ENCODE measurements at regions not wholly inside any gene's neighbourhood (a gene's known extent, or its start where the extent isn't known, plus 50 kb on each side); places are given as distances from the start of the nearest gene placed in this dataset.
"Not testable (repeated sequence)": the region's sequence is repeated elsewhere in the genome, so short reads cannot be mapped to it uniquely, and the experiment has no call there.

GRCh38 chr11:29616611-29617010, 400.2 kb downstream of the KCNA4 start:
- DNase-seq = no peak

GRCh38 chr11:29612423-29612822, 404.4 kb downstream of the KCNA4 start:
- DNase-seq = no peak

DNA sequence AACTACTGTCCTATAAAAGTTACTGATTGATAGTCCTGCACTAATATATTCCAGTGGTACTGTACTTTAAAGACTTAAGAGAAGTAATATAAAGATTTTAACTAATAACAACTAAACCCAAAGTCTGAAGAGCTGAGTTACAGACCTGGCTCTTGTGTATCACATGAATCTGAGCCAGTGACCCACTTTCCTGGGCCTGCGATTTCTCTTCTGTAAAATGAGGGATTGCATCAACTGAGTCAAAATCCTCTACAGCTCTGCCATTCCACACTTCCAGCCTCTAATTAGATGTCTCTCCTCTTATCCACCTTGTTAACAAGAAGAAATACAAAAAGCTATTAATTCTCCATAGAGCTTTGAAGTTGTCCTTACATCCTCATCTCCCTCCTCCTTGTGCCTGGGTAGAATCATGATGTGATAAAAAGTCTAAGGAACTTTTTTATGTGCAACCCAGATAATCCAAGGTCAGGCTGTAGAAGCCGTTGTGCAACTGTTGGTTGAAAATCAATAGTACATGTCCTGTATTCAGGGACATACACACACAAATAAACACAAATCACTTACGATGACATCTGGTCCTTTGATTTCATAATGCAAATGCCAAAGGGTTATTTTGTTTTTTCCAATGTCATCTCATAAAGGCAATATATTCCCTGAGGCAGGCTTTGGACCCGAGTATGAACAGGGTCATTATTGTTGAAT, 410.3 kb downstream of the KCNA4 start:
- DNase-seq = no peak

DNA sequence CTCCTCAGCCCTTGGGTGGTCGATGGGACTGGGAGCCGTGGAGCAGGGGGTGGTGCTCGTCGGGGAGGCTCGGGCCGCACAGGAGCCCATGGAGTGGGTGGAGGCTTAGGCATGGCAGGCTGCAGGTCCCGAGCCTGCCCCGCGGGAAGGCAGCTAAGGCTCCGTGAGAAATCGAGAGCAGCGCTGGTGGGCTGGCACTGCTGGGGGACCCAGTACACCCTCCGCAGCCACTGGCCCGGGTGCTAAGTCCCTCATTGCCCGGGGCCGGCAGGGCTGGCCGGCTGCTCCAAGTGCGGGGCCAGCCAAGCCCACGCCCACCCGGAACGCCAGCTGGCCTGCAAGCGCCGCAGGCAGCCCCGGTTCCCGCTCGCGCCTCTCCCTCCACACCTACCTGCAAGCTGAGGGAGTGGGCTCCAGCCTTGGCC, 416.7 kb downstream of the KCNA4 start:
- not testable (repeated sequence) for DNase-seq

- no peak for DNase-seq
Observed at GRCh38 chr11:29584342-29584741, 432.5 kb downstream of the KCNA4 start.

- no peak for DNase-seq
Observed at GRCh38 chr11:29578806-29579205, 438.0 kb downstream of the KCNA4 start.

GRCh38 chr11:29564486-29564885, 452.3 kb downstream of the KCNA4 start:
- no peak for DNase-seq

- no peak for DNase-seq
Observed at GRCh38 chr11:29562183-29562582, 454.6 kb downstream of the KCNA4 start.

DNA sequence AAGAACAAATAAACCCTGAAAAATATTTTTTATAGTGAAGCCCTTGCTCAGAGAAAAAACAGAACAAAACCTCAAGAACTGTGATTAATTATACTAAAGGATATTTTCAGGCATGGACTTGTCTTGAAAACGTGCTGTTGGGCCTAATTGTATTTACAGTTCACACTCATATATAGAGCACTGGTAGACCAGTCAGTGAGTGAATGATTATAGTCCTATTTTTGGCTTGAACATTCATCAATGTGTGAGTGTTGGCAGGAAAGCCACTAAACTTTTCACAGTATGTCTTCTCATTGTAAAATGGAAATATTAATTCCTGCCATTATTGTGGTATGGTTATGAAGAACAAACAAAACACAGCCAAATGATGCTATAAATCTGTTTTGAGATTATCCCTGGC, 462.8 kb downstream of the KCNA4 start:
- DNase-seq = no peak

GRCh38 chr11:29538339-29539036, 478.3 kb downstream of the KCNA4 start:
- no peak for DNase-seq

DNA sequence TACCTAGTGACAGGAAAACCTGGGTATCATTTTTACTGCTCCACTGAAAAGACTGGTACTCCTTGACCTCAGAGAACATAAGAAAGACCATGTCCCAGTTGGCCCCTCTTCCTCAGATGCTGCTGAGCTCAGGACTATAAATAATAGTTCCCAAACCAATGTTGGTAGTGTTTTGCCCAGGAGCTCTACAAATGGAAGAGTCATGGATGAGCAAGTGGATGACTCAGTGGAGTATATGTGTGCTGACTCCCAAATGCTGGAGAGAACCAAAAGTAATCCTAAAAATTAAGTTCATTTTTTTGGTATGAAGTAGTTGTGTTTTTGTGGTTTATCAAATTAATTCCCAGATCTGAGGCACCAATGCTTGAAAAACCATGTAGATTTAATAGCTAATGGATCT, 482.0 kb downstream of the KCNA4 start:
- DNase-seq = no peak

DNA sequence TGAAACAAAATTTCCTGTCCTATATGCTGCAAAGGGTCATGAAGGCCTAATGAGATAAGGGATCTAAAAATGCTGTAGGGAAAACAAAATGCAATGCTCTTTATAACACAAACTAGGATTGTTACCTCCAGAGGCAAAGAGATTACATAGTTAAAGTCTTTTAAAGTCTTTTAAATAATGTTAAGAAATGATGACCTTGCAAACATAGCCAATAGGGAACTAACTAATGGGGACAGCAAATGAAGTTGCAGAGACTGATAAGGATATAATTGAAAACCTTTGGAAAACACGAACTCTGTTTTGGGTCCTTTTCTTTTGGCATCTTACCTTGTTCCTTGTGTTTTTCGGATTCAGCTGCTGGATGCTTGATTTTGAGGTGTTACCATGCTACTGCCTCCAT, 485.9 kb downstream of the KCNA4 start:
- DNase-seq = no peak

DNA sequence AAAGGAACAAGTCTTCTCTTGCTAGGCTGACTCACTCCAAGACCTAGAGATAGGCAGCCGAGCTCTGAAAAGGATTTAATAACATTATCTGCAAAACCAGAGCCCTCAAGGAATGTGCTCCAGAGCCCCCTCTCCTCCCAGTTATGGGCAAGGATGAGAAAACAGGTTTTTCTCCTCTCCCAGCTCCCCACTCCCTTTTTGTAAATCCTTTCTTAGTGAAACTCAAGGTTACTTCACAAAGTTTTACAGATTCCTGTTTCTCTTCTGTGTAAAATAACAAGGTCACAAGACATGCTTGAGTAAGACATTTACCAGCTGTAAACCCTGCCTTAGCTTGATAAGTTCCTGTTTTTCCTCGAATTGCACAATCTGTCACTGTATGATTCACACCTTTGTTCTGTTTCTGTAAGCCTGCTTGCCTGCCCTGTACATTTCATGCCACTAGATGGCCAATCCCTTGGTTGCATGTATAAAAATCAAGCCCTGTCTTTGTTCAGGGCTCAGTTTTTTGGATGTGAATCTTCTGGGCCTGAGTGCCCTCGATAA, 489.4 kb downstream of the KCNA4 start:
- no peak for DNase-seq

- DNase-seq = no peak
Observed at GRCh38 chr11:29518389-29519174, 498.2 kb downstream of the KCNA4 start.

GRCh38 chr11:29511394-29511793, 505.4 kb downstream of the KCNA4 start:
- no peak for DNase-seq

DNA sequence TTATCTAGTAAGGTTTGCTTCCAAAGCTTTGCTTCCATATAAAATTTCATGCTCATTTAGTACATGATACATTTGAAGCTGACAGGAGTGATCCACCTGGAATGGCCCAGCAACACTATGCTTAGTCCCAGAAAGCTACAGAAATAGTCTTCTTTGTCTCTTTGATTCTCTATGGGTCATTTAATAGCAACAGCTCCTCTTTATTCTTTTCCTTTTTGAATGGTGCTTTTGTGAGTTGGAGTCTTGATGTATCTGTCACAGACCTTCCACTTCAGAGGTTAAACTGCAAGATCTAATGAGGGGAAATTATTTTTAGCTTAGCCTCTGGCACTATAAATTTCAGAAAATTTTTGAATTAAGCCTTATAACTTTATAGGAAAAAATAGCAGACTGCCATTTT, 509.5 kb downstream of the KCNA4 start:
- DNase-seq = no peak

GRCh38 chr11:29495676-29496075, 521.2 kb downstream of the KCNA4 start:
- DNase-seq = no peak

- DNase-seq = no peak
Observed at GRCh38 chr11:29490938-29491337, 525.9 kb downstream of the KCNA4 start.

DNA sequence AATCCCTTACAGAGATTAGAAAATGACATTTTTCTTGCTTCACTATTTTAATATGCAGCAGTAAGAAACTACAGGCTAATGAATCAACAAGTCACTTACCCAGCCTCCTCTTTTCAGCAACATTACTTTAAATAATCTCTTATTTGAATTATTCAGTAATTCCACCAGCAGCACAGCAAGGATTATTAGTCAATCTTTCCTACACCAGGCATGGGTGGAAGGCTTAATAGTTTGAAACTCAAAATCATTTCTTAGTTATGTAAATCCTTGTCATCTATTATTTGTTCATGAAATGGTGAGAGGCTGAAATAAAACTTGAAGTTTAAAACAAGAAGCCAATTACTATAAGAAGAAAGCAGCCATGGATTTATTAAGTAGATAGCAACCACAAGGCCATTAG, 530.5 kb downstream of the KCNA4 start:
- no peak for DNase-seq

GRCh38 chr11:29485641-29486040, 531.2 kb downstream of the KCNA4 start:
- no peak for DNase-seq

DNA sequence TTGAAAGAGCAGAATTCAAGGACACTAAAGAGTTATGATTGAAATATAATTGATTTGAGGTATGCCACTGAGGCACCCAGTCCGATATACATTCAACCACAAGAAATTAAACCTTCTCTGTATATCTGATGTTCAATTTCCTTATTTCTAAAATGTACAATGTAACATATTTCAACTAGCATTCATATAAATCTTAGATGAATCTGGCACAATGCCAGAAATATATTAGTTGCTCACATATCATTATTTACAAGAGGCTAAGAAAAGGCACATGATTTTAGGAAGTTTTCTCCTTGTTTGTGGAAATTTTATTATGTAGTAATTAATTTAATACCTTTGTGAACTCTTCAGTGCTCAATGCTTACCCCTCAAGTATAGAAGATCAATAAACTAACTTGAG, 532.3 kb downstream of the KCNA4 start:
- DNase-seq = no peak

- no peak for DNase-seq
Observed at GRCh38 chr11:29483831-29484230, 533.0 kb downstream of the KCNA4 start.

- no peak for DNase-seq
Observed at GRCh38 chr11:29482510-29482909, 534.3 kb downstream of the KCNA4 start.

- no peak for DNase-seq
Observed at GRCh38 chr11:29481738-29482137, 535.1 kb downstream of the KCNA4 start.

Data from NCI-H2029 (cell line).